ENCODE measurements at regions not wholly inside any gene's neighbourhood (a gene's known extent, or its start where the extent isn't known, plus 50 kb on each side); places are given as distances from the start of the nearest gene placed in this dataset.

DNA sequence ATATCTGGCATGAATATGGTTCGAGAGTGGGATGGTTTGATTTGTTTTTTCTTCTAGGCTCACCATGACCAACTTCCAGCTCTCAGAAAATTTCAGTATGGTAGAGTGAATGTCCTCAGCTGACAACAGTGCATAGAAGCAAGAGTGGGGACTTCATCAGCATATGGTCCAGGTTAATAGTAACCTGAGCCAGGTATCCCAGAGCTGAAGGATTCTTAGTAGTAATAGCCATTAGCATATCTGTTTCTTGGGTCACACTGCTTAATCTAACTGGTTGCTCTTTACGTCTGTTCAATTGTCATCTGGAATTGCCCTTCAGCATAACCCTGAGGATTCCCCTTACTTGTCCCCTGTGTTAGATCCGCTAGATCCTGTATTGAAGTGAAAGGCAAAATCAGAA lies 151.8 kb downstream of the GMNC start:
- TF ChIP-seq, protein P1, sequence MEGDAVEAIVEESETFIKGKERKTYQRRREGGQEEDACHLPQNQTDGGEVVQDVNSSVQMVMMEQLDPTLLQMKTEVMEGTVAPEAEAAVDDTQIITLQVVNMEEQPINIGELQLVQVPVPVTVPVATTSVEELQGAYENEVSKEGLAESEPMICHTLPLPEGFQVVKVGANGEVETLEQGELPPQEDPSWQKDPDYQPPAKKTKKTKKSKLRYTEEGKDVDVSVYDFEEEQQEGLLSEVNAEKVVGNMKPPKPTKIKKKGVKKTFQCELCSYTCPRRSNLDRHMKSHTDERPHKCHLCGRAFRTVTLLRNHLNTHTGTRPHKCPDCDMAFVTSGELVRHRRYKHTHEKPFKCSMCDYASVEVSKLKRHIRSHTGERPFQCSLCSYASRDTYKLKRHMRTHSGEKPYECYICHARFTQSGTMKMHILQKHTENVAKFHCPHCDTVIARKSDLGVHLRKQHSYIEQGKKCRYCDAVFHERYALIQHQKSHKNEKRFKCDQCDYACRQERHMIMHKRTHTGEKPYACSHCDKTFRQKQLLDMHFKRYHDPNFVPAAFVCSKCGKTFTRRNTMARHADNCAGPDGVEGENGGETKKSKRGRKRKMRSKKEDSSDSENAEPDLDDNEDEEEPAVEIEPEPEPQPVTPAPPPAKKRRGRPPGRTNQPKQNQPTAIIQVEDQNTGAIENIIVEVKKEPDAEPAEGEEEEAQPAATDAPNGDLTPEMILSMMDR (IDR thresholded peaks at IDR 0.05) = no peak
- Histone ChIP-seq H3K4me3 (no peak overlapping the region), H3K4me1 (no peaks in the 10 kb centered on the region), H3K27ac (no peak overlapping the region), H3K36me3 (no peaks in the 10 kb centered on the region), H3K27me3 (no peaks in the 10 kb centered on the region), H3K9me3 (no peaks in the 10 kb centered on the region)
- no peak for DNase-seq (ENCODE audit: low spot score)

DNA sequence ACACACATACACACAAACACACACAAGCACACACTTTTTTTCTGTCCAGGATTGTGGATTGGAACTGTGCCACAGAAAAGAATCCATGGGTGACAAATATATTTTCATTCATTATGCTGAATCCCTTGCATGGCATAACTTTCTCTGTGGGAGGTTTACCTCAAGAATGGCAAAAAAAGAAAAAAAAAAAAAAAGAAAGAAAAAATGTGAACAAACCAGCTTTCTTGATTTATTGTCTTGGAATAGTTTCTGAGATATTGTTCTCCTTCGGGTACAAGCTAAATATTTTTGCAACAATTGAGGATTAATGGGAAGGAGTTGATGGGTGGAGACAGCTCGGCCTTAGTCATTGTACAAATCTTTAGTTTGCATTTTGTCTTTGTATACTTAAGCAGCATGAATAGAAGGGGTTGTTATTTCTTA lies 153.1 kb downstream of the GMNC start:
- Histone ChIP-seq H3K4me1 (no peaks in the 10 kb centered on the region), H3K9me3 (no peaks in the 10 kb centered on the region), H3K4me3 (no peak overlapping the region), H3K36me3 (no peaks in the 10 kb centered on the region), H3K27me3 (no peaks in the 10 kb centered on the region), H3K27ac (no peak overlapping the region)
- DNase-seq (ENCODE audit: low spot score) = no peak
- TF ChIP-seq, protein P1 (IDR thresholded peaks at IDR 0.05) = no peak

All from right atrium auricular region (tissue), 2 donors.